ENCODE measurements at regions not wholly inside any gene's neighbourhood (a gene's known extent, or its start where the extent isn't known, plus 50 kb on each side); places are given as distances from the start of the nearest gene placed in this dataset.

DNA sequence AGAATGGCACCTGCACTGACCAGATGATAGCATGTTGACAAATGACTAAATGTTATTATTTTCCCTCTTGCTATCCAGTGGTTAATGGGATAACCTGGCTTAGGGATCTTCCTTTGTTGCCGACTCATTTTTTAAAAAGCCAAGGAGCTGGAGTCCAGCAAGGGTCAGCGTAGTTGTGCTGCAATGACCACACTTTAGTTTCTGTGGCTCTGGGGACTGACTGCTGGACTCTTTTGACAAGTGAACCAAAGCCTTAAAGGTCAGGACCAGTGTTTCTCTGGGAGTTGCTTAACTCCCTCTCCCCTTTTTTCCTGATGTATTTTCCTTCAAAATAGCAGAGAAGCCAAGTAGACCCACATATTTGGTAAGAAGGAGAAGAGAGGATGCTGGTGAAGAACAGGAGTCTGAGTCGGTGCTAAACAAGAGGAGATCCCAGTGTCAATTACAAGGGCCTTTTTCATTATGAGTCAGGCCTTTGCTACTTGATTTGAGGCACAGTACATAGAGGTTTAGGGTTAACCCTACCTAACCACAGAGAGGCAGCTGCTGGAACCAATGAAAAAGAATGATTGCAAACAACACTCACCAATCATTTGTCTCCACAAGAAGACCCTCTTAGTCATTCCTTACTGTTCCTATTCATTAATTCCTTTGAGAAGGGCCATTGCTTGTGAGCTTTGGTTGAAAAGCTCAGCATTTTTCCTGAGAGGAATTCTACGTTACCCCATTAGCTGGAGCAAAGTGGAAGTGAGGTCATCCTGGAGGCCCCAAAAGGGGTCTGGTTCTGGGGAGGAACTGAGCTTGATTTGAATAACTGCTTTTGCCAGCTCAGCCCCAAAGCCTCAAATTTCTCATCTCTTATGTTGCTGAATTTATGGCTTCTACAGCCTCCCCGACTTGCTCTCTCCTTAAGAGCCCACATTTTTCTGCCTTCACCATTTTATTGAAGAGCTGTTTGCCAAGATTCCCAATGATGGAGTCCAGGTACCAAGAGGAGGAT is 137.6 kb upstream of the HNMT start:
- no peak for DNase-seq

GRCh38 chr2:137828624-137829023 is 135.6 kb upstream of the HNMT start:
- DNase-seq = no peak

GRCh38 chr2:137829251-137829650 is 135.0 kb upstream of the HNMT start:
- DNase-seq = no peak

- DNase-seq = no peak
Observed at GRCh38 chr2:137834760-137835379, 129.4 kb upstream of the HNMT start.

DNA sequence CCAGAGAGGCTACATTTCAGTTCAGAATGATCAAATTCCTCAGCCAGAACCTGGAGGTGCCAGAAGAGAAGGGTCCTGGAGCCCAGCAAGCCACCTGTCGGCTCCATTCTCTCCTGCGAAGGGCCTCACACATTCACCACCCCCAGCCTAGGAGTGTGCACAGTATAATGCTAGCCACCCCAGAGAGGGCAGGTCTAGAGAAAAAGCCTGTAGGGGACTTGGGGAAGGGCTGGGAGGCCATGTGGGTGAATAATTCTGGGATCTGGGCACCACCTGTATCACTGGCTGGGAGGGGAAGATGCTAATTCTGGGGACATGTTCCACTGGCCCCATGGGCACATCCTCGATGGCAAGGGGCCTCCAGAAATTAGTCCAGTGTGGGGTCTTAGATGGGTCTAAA is 127.6 kb upstream of the HNMT start:
- no peak for DNase-seq

GRCh38 chr2:137837830-137838229 is 126.4 kb upstream of the HNMT start:
- no peak for DNase-seq

DNA sequence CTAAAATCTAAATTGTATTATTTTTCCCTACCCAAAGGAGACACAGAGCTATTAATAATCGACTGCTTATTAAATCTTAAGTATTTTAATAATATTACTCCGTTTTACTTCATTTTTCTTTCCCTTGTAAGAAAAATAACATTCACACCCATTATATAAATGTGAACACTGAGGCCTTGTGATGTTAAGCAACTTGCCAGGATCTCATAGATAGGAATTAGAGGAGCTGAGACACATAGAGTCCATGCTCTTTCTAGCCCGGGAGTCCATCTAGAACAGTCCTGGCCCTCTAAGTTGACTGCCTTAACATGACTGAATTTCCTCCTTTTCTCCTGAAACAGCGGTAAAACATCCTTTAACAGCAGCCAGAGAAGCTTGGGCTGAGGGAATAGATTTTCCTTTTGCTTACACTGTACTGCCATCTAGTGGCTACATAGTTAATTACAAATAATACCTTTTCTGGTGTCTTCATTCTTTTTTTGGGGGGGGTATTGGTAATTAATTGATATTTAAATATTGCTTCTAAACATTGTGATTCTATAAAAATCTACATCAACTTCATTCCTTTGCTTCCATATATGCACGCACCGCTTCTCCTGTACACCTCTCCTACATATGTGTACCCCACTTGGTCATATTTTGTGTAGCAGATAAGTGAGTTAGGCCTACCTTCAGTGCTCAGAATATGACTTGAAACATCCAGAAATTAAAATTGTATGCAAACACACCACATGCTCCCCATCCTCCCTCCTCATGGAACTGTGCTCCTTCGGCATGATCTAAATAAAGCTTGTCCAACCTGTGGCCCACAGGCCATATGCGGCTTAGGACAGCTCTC is 125.8 kb upstream of the HNMT start:
- DNase-seq = peak; percentile 26 to 56

- DNase-seq = no peak
Observed at GRCh38 chr2:137842430-137842829, 121.8 kb upstream of the HNMT start.

GRCh38 chr2:137842952-137843351 is 121.3 kb upstream of the HNMT start:
- no peak for DNase-seq

- DNase-seq = no peak
Observed at GRCh38 chr2:137845422-137845821, 118.9 kb upstream of the HNMT start.

DNA sequence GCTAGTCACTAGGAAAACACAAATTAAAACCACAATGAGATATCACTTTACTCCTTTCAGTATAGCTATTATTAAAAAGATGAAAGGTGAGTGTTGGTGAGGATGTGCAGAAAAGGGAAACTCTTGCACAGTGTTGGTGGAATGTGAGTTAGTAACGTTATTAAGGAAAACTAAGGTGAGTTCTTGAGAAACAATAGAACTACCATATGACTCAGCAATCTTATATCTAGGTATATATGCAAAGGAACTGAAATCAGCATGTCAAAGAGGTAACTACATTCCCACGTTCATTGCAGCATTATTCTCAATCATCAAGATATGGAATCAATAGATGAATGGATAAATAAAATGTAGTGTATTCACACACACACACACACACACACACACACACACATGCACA is 117.3 kb upstream of the HNMT start:
- no peak for DNase-seq

DNA sequence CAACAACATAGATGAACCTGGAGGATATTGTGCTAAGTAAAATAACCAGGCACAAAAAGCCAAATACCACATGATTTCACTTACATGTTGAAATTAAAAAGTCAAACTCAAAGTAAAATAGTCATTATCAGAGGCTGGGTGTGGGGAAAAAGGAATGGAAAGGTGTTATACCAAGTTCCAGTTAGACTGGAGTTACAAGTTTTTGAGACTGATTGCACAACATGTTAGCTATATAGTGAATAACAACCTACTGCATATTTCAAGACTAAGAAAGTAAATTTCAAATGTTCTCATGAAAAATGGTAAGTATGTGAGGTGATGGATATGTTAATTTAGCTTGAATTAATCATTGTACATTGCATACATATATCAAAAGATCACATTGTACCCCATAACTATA is 116.8 kb upstream of the HNMT start:
- no peak for DNase-seq

DNA sequence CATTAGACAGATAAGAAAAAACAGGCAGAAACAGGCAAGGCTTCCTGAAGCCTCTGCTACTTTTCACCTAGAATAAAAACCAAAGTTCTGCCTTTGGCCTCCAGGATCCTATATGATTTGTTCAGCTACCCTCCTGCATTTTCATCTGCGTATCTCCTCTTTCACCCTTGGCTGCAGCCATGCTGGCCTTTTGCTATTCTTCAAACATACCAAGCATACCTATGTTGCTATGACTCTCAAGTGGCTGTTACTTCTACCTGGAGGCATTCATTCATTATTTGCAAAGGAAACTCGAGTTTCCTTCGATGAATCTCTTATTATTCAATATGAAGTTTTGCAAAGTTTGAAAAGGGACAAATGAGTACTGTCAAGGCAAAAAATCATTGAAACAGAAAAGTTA is 106.4 kb upstream of the HNMT start:
- DNase-seq = no peak

GRCh38 chr2:137862651-137863050 is 101.6 kb upstream of the HNMT start:
- no peak for DNase-seq

DNA sequence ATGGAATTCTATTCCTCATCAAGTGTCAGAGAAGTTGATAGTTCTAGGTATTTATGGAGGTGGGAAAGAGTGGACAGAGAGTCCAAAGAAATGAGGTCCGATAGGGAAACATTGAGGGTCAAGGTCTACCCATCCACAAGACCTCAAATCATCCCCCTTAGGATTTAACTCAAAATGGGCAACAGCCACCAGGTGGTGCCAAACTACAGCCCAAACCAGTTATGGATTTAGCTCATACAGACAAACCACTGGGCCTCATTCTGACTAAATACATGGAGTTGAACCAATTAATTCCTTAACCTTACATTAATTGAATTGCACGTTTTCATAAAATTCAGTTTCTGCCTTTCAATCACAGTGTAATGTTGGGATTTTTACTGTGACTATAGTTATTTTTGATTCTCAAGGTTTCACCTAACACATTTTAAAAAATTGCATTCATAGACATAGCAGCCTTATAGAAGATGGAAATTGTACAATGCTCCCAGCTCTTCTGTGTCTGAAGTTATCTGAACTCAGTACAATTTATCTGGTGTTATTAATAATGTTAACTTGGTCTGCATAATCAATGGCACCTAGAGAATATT is 98.2 kb upstream of the HNMT start:
- peak; percentile 18 to 69 for DNase-seq

GRCh38 chr2:137870682-137871081 is 93.6 kb upstream of the HNMT start:
- DNase-seq = no peak

GRCh38 chr2:137872577-137872976 is 91.7 kb upstream of the HNMT start:
- DNase-seq = peak in 1 of 2 experiments; percentile 8

DNA sequence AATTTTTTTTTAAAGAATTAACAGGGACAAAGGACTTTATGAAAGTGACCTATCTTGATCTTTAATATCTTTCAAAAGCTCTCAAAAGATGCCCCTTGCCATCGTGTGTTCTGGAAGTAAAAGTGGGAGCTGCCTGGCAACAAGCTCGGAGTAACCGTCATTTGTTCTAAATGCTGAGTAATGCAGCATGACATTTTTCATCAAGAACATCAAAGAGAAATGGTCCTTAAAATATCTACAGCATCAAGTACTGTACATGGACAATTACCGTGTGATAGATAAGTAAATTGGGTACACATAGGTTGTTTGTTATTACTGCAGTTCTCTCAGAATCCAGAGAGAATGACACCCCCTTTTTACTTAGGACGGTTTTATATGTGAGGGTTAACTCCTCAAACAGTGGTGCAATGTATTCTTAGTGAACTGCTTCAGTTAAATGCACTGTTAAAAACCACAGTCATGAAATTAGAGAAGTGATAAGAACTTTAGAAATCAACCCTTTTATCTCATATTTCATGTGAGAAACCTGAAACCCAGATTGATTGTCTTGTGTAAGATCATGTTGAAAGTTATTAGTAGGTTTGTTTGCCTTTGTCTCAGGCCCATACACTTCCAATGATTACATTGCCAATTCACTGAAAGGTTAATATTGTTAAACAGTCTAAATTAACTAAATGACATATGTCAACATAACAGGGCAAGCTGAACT is 90.6 kb upstream of the HNMT start:
- DNase-seq = no peak

GRCh38 chr2:137879121-137879520 is 85.2 kb upstream of the HNMT start:
- no peak for DNase-seq

- no peak for DNase-seq
Observed at GRCh38 chr2:137881711-137882110, 82.6 kb upstream of the HNMT start.

DNA sequence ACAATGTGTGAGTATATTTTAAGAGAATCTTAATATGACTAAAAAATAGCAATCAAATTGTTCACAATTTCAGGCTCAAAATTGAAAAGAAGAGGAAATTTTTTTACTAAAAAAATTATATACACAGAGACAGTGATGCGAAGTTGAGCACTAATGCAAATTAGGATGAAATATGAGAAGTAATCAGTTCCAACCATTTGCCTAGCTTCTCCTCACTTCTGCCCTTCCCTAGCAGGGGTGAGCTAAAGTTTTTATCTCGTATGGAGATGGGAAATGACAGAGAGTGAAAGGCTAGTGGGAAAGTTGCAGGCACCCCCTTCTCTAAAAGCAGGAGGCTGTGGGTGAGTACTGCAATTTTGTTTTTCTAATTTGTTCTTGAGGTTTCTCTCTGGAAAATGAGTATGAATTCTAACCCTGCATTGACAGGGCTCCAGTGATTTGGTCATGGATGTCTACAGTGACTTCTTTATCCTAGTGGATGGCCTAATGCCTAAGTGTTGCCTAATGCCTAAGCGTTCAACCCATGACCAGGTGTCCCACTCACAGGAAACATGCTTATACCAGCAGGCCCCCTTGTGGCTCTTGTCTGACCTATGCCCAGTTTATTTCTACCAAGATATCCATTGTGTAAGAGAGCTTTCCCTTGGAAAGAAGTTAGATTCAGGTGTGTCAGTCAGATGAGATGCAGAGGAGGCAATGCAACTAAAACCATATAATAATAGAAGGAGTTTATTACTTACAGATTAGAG is 78.0 kb upstream of the HNMT start:
- peak; percentile 36 to 68 for DNase-seq

DNA sequence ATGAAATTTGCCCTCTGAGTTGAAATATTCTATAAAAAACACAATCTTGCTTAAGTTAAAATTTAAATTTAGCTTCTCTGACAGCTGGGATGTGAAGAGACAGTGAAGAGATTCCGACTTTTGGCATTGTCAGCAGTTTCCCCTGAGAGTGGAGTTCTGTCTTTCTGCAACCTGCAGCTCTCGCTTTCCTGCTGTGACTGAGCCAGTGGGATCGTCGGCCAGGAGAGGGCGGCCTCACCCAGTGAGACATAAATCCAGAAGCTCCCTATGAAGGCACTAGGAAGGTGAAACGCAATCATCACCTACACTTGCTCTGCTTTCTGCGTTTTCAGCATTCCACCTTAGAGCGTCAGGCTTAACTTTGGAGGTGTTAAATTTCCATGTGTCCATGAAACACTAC is 75.4 kb upstream of the HNMT start:
- DNase-seq = peak; percentile 24 to 66
